Small intestine (tissue), 7 donors: ENCODE measurements at regions not wholly inside any gene's neighbourhood (a gene's known extent, or its start where the extent isn't known, plus 50 kb on each side); places are given as distances from the start of the nearest gene placed in this dataset.

ENCODE experiments used
- DNase-seq, 2 donors: peaks; one replicate each; pipeline versions ENCODE4 v3.0.0 to v3.0.0-alpha.2; 2013
- FAIRE-seq: peaks from 2 replicates; lab custom pipeline; 2012; peaks lifted over from hg19 to GRCh38; lab: Jason Lieb, UNC
- H3K27ac ChIP-seq, 3 donors: one replicate each; pipeline ENCODE4 v1.5.1; 2013; ENCODE audit warnings: low read length in 2 of 3, mild to moderate bottlenecking in 2 of 3, control low read depth in 1 of 3, inconsistent platforms in 1 of 3, low read depth in 1 of 3, moderate library complexity in 1 of 3
- H3K27me3 ChIP-seq, 3 donors: one replicate each; pipeline ENCODE4 v1.6.1; 2013; ENCODE audit warnings: low read length in 3 of 3, inconsistent platforms in 1 of 3; ENCODE audit not compliant: control insufficient read depth in 3 of 3, insufficient read depth in 3 of 3
- H3K36me3 ChIP-seq, 3 donors: one replicate each; pipeline ENCODE4 v1.6.1; 2013; ENCODE audit warnings: low read length in 3 of 3, inconsistent platforms in 1 of 3, low read depth in 1 of 3, mild to moderate bottlenecking in 1 of 3, moderate library complexity in 1 of 3; ENCODE audit not compliant: control insufficient read depth in 3 of 3, insufficient read depth in 2 of 3
- H3K4me1 ChIP-seq, 3 donors: one replicate each; pipeline ENCODE4 v1.6.1; 2013; ENCODE audit warnings: low read length in 2 of 3, inconsistent platforms in 1 of 3, low read depth in 1 of 3, mild to moderate bottlenecking in 1 of 3, moderate library complexity in 1 of 3; ENCODE audit not compliant: control insufficient read depth in 3 of 3, insufficient read depth in 2 of 3
- H3K4me3 ChIP-seq, 3 donors: one replicate each; pipeline ENCODE4 v1.5.1; 2013; ENCODE audit warnings: low read length in 3 of 3, control low read depth in 1 of 3, inconsistent platforms in 1 of 3, low read depth in 1 of 3, mild to moderate bottlenecking in 1 of 3, moderate library complexity in 1 of 3
- H3K9me3 ChIP-seq, 2 donors: one replicate each; pipeline ENCODE4 v1.6.1; 2013; ENCODE audit warnings: low read depth in 1 of 2, low read length in 1 of 2; ENCODE audit not compliant: control insufficient read depth in 2 of 2, insufficient read depth in 1 of 2
- WGBS, 3 donors: extraction: QIAGEN DNeasy Blood & Tissue Kit; methylation state at CpG; one replicate each; pipeline ENCODE4 v1.1.7; 2013; 5-methylcytosine and 5-hydroxymethylcytosine counted together
- donor health status: healthy with polysubstance abuse.
- donor health status: control.
- donor health status: control.
- donor health status: Bipolar disorder and iron deficiency.
- donor health status: healthy.

GRCh38 chr3:132164469-132165092, 129.8 kb upstream of the CPNE4 start:
- Histone ChIP-seq H3K4me3 (no peak overlapping the region), H3K4me1 (no peaks in the 10 kb centered on the region), H3K27me3 (no peaks in the 10 kb centered on the region), H3K27ac (no peak overlapping the region), H3K36me3 (no peaks in the 10 kb centered on the region), H3K9me3 (no peaks in the 10 kb centered on the region)
- no peak for FAIRE-seq
- WGBS, 3 donors, result 3 to 19% (median 4%) methylated on average over 1 of the region's 1 CpG
- DNase-seq, result peak in 1 of 2 donors; percentile 2

- no peaks in the 10 kb centered on the region for H3K9me3 ChIP-seq
- H3K36me3 ChIP-seq, result no peaks in the 10 kb centered on the region
- H3K27me3 ChIP-seq, result no peaks in the 10 kb centered on the region
- FAIRE-seq (no peak), DNase-seq (no peak)
- no peak overlapping the region for H3K27ac ChIP-seq
- H3K4me1 ChIP-seq, result no peaks in the 10 kb centered on the region
- 64 to 69% (median 69%) methylated on average over 5 of the region's 5 CpGs for WGBS, 3 donors
- H3K4me3 ChIP-seq, result no peak overlapping the region
These were observed 133.1 kb upstream of the CPNE4 start for GRCh38 chr3:132167870-132168269.

- H3K9me3 ChIP-seq, result no peaks in the 10 kb centered on the region
- DNase-seq, result no peak
- no peak overlapping the region for H3K27ac ChIP-seq
- H3K4me1 ChIP-seq, result no peaks in the 10 kb centered on the region
- peaks cover 0 to 3% (median 0%) of the 10 kb centered on the region in 3 donors for H3K27me3 ChIP-seq
- no peaks in the 10 kb centered on the region for H3K36me3 ChIP-seq
- FAIRE-seq, result no peak
- no peak overlapping the region for H3K4me3 ChIP-seq
- 45 to 73% (median 48%) methylated on average over 1 of the region's 1 CpG for WGBS, 3 donors
These were observed 139.7 kb upstream of the CPNE4 start for GRCh38 chr3:132174500-132174899.

GRCh38 chr3:132180337-132180791, 136.8 kb upstream of the ACP3 start:
- FAIRE-seq (no peak), DNase-seq (peak; percentile 39 to 42)
- WGBS, 3 donors, result 12 to 30% (median 21%) methylated on average over 3 of the region's 3 CpGs
- Histone ChIP-seq H3K9me3 (no peaks in the 10 kb centered on the region), H3K27me3 (peaks cover 0 to 3% (median 0%) of the 10 kb centered on the region in 3 donors), H3K4me3 (no peak overlapping the region), H3K27ac (no peak overlapping the region), H3K4me1 (no peaks in the 10 kb centered on the region), H3K36me3 (no peaks in the 10 kb centered on the region)

- Histone ChIP-seq H3K4me3 (no peak overlapping the region), H3K4me1 (no peaks in the 10 kb centered on the region), H3K27me3 (no peaks in the 10 kb centered on the region), H3K36me3 (no peaks in the 10 kb centered on the region), H3K9me3 (no peaks in the 10 kb centered on the region), H3K27ac (no peak overlapping the region)
- WGBS, 3 donors, result 62 to 84% (median 65%) methylated on average over 1 of the region's 1 CpG
- no peak for DNase-seq
- no peak for FAIRE-seq
These were observed 133.4 kb upstream of the ACP3 start for GRCh38 chr3:132183811-132184210.

GRCh38 chr3:132187746-132188145, 129.5 kb upstream of the ACP3 start:
- no peak overlapping the region for H3K4me3 ChIP-seq
- H3K4me1 ChIP-seq, result no peaks in the 10 kb centered on the region
- H3K9me3 ChIP-seq, result no peaks in the 10 kb centered on the region
- DNase-seq (no peak), FAIRE-seq (no peak)
- no peak overlapping the region for H3K27ac ChIP-seq
- no peaks in the 10 kb centered on the region for H3K27me3 ChIP-seq
- WGBS, 3 donors, result 78 to 87% (median 80%) methylated on average over 2 of the region's 2 CpGs
- no peaks in the 10 kb centered on the region for H3K36me3 ChIP-seq

- Histone ChIP-seq H3K9me3 (no peaks in the 10 kb centered on the region), H3K4me1 (no peaks in the 10 kb centered on the region), H3K27ac (no peak overlapping the region), H3K27me3 (no peaks in the 10 kb centered on the region), H3K36me3 (no peaks in the 10 kb centered on the region), H3K4me3 (no peak overlapping the region)
- WGBS, 3 donors, result 38 to 45% (median 39%) methylated on average over 3 of the region's 3 CpGs
- DNase-seq (no peak), FAIRE-seq (no peak)
These were observed 127.6 kb upstream of the ACP3 start for GRCh38 chr3:132189601-132190000.

- Histone ChIP-seq H3K27me3 (peaks cover 0 to 3% (median 0%) of the 10 kb centered on the region in 3 donors), H3K9me3 (no peaks in the 10 kb centered on the region), H3K4me1 (no peaks in the 10 kb centered on the region), H3K36me3 (no peaks in the 10 kb centered on the region), H3K27ac (no peak overlapping the region), H3K4me3 (no peak overlapping the region)
- no peak for FAIRE-seq
- 79 to 94% (median 90%) methylated on average over 1 of the region's 1 CpG for WGBS, 3 donors
- DNase-seq, result no peak
These were observed 121.1 kb upstream of the ACP3 start for GRCh38 chr3:132196113-132196512.

GRCh38 chr3:132198516-132198915, 118.7 kb upstream of the ACP3 start:
- Histone ChIP-seq H3K4me1 (peaks cover 0 to 2% (median 0%) of the 10 kb centered on the region in 3 donors), H3K9me3 (no peaks in the 10 kb centered on the region), H3K27me3 (peaks cover 0 to 3% (median 0%) of the 10 kb centered on the region in 3 donors), H3K36me3 (no peaks in the 10 kb centered on the region), H3K4me3 (no peak overlapping the region), H3K27ac (no peak overlapping the region)
- FAIRE-seq (no peak), DNase-seq (no peak)
